ENCODE measurements at regions not wholly inside any gene's neighbourhood (a gene's known extent, or its start where the extent isn't known, plus 50 kb on each side); places are given as distances from the start of the nearest gene placed in this dataset.
"Not testable (repeated sequence)": the region's sequence is repeated elsewhere in the genome, so short reads cannot be mapped to it uniquely, and the experiment has no call there.

DNA sequence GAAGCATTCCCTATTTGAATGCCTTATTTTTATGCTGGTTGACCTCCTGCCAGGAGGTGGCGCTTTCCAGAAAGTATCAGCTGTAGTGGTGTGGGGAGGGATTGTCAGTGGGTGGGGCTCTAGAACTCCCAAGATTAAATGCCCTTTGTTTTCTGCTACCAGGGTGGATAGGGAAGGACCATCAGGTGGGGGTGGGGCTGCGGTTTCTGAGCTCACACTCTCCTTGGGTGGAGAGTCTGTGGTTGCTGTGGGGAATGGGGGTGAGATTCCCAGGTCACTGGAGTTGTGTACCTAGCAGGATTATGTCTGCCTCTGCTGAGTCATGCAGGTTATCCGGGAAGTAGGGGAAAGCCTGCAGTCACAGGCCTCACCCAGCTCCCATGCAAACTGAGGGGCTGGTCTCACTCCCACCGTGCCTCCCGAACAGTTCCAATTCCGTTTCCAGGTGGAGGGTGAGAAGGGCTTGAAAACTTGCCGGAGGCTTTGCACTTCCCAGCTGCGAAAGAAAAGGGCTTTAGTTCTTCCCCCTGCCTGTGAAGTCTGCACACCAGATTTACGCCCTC, 68.3 kb downstream of the ALG10B start:
- DNase-seq = no peak

DNA sequence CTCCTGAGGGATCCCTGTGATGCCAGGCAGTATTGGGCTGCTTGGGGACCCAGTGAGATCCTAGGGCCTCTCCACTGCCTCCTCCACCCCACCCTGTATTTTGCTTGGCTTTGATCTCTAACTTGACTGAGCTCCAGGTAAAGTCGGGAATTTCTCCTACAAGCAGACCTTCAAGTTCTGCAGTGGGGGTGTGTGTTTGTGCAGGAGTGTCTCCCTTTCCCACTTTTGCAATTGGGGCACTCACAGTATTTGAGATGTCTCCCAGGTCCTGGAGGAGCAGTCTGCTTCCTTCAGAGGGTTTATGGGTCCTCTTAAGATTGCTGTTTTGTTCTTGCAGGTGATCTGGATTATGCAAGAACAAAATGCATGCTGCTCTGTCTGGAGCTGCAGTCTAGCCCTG, 68.9 kb downstream of the ALG10B start:
- no peak for DNase-seq

DNA sequence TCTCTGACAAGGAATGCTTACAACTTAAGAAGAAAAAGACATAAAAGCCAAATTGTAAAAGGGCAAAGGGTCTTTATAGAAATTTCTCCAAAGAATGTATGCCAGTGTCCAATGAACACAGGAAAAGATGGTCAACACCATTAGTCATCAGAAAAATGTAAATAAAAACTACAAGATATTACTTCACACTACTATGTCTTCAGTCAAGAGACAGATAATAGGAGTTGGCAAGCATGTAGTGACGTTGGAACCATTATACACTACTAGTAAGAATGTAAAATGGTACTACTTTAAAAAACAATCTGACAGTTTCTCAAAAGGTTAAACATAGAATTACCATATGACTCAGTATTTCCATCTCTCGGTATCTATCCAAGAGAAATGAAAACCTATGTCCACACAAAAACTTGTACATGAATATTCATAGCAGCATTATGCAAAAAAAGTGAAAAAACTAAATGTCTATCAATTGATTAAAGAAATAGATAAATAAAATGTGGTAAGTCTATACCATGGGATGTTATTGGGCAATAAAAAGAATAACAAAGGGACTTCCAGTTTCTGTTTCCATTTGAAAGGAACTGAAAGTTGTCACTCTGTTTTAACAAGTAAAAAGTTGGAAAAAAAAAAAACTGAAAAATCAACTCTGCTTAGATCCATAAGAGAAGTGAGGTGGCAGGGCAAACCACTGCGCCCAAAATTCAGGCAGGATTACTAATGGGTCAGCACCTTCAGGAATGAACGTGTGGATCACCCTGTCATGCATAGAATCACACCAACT, 69.8 kb downstream of the ALG10B start:
- no peak for DNase-seq

DNA sequence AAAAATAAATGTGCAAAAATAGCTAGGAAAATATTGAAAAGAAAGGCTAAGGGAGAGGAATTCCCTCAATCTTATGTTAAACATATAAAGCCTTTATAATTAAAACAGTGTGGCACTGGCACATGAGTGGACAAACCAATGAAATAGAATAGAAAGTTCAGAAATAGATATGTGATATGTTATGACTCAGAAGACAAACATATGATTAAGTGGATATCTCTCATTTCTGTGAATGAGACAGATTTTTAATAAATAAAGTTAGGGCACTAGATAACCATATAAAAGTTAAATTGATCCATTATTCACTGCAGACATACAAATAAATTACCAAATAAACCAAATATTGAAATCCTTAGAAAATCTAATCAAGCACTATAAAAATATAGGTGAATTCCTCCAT, 73.0 kb downstream of the ALG10B start:
- DNase-seq = no peak

DNA sequence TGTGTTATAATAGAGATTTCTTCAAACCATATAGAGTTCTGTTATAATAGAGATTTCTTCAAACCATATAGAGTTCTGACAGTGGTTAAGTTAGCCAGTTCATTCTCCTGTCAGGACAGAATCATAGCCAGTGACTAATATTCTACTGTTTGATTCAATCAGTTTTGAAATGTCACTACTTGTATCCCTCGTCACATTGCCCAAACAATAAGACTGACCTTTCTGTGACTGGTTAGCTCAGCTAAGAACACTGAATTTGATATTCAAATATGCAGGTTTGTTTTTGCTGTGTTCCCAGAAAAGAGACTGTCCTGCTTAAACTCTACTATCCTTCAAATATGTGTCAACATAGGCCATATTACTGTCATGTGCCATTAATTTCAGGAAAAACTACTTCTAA, 74.4 kb downstream of the ALG10B start:
- no peak for DNase-seq

DNA sequence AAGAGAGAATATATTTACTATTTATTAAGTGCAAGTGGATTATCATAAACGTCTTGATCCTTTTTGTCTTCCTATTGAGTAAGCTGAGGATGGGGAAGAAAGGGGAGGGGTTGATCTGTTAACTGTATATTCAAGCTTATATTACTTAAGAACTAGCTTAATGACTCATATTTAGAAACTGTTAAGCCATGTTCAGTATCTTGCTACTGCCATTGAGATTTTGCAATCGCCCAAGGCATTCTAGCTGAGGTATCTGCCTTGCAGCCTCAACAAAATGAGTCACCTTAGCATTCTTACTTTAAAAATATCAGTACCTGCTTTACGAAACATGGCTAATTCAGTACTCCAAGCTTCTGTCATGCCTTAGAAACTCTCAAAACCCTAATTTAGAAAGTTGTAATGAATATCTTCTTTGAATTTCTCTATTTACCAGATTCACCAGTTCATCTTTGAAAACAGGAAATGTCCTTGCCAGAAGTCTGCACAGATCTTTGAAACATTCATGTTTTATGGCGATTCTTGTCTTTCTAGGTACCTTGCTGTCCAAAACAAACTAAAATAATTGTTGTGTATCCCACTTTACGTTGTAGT, 76.1 kb downstream of the ALG10B start:
- no peak for DNase-seq

DNA sequence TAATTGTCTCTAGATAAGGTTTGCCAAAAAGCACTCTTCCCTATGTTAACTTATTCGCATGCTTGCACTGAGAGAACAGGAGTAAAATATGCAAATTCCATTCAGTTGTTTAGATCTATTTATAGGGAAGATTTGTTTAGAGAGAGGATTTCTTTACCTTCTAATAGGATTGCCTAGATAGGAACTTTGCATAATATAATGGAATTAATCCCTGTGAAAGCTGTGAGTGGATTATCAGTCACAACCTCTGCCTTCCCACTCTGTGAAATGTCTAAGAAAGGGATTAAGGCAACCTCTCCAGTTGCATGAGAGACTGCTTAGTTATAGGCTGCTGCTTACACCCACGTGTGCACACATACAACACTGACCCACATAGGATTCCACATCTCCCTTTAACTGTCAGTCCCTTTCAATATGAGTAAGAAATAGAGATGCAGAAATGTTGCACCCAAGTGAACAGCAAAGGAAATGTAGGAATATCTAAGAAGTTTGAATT, 83.2 kb downstream of the ALG10B start:
- no peak for DNase-seq

DNA sequence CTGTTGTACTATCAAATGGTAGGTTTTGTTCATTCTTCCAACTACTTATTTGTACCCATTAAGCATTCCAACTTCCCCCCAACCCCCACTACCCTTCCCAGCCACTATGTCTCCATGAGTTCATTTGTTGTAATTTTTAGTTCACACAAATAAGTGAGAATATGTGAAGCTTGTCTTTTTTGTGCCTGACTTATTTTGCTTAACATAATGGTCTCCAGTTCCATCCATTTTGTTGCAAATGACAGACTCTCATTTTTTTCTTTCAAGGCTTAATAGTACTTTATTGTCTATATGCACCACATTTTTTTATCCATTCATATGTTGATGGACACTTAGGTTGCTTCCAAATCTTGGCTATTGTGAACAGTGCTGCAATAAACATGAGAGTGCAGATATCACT, 86.2 kb downstream of the ALG10B start:
- DNase-seq = no peak

DNA sequence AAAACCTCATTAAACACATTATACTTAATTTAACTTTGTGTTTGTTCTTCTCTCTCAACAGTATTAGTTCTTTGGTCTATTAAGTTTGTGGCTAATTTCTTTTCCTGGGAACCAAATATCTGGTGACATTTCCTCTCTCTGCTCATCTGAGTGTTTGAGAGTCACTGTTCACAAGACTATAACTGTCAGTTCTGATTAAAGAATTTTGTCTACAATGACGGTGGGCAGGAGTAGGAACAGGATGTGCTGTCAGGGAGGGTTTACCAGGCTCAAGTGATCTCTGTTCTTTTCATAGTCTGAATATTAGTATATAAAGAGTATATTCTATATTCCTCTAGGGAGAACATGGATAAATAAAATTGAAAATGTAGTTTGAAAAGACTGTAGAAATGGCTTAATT, 92.9 kb downstream of the ALG10B start:
- no peak for DNase-seq

DNA sequence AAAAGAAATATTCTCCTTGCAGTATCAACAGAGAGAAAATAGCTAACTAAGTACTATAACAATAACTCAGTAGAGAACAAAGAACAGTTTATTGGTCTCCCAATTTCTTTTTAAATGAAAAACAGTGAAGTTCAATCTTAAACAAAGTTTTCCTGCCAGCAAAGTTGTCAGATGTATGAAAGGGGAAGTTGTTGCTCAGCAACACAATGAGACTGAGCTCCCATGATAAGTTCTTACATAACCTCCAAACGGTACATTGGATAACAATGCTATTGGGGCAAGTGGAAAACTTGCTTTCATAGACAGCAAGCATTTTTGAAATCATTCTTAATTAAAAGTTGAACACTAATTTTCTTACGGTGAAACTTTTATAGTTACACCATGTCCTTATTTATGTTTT, 94.9 kb downstream of the ALG10B start:
- no peak for DNase-seq

DNA sequence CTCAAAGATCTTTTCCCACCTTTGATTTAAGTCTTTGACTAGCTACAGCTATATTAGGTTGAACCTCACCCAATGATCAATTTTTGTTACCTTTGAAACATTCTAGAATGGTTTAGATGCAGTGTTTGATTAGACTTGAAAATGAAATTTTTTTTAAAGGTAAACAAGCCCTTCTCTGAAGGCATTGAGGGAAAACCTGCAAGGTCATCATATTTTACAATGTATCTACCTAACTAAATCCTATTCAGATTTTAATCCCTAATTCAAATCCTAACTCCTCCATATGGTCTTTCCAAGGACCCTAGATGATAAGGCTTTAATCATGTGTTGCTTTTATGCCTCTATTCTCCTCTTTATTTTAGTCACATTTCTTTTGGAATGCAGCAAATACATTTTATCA, 95.4 kb downstream of the ALG10B start:
- no peak for DNase-seq

DNA sequence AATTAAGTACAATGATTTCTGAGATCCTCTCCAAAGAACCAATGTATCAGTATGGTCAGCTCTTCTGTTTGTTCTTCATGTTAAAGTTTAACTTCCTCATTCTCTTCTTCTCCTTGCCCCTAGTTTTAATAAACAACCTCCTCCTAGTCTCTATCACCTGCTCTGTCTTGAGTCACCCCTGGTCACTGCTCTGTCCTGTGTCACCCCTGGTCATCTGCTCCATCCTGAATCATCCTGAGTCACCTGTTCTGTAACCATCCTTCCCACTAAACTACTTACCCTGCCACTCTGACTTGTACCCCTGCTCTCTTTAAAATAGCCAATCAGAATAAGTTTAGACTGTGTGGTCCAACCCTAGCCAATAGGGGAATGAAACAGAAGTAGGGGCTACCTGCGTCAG, 100.5 kb downstream of the ALG10B start:
- no peak for DNase-seq

DNA sequence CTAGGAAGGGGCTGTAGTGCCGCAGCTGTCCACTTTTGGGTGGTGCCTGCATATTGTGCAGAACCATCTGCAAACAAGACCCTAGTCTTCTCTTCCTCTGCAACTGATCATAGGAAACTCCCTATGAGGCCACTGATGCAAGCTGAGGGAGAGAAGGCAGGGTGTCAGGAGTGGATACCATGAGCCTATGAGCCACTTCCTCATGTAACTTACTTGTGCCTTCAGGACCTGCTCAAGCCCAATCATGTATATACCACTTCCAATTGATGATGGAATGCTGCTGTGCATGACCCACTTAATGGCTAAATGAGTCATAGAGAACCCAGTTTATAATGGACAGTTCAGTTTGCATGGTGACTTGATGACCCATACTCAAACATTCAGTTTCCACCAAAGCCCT, 107.9 kb downstream of the ALG10B start:
- DNase-seq = no peak

DNA sequence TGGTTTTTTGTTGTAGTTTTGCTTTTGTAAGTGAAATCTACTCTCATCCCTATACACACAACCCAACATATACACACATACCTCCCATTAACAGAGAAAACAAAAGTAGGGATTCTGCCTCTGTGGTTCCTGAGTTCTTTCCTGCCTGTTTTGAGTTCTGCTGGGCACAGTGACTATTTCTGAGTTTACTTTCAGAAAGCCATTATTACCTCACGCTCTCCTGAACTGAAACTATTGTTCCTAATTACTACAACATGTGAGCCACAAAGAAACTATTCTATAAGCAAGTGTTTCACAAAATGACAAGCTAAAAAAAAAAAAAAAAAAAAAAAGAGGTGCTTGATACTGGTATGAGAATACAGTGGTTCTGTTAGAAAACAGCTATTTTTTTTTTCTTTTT, 110.9 kb downstream of the ALG10B start:
- no peak for DNase-seq

DNA sequence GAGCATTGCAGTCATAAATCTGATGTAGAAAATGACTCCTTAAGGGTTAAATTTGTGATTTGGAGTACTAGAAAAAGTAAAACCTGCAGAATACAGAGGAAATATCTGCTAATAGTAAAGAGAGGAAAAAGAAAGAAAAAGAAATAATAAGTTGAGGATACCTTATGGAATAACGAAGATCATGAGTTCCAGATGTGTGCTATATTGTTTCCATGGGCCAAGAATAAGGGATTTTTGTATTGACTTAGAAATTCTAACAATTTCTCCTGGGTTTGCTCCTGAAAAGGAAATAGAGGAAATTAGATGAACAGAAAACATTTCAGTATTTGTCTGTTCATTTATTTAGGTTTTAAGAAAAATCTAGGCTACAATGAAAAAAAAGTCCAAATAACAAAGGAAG, 115.3 kb downstream of the ALG10B start:
- DNase-seq = no peak

DNA sequence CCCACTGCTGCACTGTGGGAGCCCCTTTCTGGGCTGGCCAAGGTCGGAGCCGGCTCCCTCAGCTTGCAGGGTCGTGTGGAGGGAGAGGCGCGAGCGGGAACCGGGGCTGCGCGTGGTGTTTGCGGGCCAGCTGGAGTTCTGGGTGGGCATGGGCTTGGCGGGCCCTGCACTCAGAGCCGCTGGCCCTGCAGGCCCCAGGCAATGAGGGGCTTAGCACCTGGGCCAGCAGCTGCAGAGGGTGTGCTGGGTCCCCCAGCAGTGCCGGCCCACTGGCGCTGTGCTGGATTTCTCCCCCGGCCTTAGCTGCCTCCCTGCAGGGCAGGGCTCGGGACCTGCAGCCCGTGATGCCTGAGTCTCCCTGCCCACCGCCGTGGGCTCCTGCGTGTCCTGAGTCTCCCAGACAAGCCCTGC, 125.3 kb downstream of the ALG10B start:
- DNase-seq = not testable (repeated sequence)

DNA sequence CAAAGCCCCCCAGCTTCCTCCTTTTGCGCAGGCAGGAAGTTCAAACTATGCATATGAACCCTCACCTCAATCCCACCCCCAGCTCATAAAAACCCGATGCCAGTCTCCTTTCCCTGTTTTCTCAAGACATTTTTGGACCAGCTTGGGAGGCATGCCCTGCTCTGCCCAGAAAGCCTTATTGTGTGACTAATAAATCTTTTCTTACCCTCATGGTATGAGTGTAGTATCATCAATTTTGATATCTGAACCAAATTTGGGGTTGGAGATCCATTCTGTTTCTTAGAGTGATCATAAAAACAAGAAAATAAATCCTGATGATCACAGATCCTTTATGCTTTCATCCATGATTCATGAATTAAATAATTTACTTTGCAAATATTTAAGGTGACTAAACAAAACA, 128.5 kb downstream of the ALG10B start:
- DNase-seq = no peak

DNA sequence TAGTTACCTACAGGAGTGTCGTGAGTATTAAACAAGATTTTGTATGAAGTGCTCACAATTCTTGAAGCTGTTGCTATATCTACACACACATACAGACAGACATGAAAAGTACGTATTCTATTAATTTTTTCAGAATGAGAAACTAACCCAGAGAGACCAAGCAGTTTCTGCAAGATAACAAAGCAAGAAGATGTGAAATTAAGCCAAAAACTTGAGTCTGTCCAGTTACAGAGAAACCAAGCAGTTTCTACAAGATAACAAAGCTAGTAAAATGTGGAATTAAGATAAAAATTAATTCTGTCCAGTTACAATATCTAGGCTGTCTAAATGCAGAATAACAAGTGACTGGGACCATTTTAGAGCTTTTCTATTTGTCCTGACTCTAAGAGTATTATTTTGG, 132.4 kb downstream of the ALG10B start:
- DNase-seq = no peak

DNA sequence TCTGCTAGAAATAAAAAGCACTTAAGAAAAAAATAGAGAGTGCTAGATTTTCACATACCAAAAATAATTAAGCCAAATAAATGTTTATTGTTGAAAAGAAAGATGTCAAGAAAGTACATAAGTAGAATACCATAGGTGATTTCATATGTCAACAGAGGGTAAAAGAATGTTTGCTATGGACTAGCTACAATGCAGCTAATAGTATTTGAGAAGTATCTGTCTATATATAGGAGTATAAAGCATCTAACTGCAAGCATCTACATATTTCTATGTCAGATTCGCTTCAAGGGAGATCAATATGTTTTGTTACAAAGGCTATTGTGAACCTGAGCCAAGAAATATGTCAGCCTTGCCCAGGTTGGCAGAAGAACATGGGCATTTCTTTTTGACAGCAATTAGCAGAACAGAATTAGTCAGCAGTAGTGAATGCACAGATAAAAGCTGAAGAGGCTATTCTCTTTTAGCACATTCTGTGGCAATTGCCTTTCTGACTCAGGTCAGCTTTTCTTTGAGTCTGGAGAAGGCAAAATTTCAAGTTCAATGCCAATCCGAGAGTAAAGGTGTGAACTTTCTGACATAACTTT, 140.1 kb downstream of the ALG10B start:
- DNase-seq = no peak

DNA sequence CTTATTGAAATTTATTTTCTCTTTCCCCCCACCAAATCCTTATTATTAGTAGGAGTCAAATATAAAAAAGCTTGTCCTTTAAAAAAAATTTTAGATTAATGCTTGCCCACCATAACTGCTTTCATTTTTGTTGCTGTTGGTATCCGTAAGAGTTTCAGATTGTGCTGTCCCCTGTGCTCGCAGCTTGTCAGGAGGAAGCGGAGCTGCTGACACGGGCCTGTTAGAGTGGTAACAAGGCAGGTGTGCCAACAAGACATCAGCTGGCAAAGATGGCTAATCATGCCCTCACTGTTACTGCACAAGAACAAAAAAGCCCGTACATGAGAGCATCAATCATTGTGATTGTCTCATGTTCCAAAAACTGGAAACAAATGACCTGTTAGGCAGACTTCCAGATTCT, 148.4 kb downstream of the ALG10B start:
- no peak for DNase-seq

DNA sequence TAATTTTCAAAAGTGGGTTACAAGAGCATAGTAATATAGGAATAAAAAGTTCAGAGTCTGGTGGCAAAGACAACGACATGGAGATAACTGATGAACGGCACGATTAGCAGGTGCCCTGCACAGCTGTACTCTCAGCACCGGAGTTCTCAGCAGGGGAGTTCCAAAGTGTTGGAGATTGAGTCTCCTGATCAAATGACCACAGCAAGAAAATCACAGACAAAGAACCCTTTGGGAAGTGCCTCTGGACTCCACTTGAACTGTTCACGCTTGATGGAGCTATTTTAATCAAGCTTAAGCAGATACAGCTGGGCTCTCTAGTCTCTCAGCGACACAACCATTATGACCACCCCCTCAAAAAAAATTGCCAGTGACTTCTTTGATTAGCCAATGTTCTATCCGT, 153.1 kb downstream of the ALG10B start:
- DNase-seq = no peak

DNA sequence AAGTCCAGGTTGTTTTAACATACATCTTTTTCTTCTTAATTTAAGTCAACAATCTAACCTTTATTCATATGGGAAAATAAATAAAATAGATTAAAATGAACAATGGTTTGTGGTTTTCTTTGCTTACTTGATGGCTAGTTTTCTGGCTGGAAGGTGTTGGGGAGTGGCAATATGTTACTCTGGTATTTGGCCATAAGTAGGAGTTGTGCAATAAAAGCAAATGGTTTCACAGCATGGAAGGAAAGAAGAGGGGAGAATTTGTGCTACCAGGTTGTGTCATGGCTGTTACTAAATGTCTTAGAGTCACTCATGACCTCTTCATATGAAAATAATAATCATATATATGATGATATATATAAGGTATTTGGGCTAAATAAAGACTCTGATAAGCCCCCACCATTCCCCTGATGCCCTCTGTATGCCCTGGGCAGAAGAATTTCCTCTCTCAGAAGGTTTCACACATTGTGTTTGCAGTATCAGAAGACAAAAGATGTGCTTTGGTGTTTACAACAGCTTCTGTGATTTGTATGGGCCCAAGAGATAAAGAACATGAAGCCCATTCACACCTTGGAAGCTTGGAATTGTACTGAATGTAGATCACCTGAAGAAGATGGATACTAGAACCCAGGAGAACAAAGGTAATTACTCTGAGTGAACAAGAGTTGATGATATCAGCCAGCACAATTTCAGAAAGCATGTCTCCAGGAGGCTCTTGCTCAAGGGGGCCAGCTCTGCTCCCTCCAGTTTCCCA, 160.9 kb downstream of the ALG10B start:
- no peak for DNase-seq

DNA sequence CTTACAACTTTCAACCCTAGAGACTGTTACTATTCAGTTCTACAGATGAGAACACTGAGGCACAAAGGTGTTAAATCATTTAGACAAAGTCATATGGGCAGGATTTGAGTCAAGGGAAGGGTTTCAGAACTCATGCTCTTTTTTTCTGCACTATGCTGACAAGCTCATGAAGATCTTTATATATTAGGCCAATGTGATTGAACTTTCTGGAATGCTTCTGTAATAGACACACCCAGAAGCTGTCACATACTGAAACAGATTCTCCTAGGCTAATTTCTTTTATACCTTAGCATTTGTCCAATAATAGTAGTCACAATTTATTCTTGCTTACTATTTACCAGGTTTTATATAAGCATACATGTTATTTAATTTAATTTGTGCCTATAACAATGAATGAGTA, 164.0 kb downstream of the ALG10B start:
- DNase-seq = no peak

Measured in DMS153 (cell line).